CD14-positive monocyte (primary cell): ENCODE measurements at regions not wholly inside any gene's neighbourhood (a gene's known extent, or its start where the extent isn't known, plus 50 kb on each side); places are given as distances from the start of the nearest gene placed in this dataset.

Experiments used
- DNase-seq, 3 donors: peaks; one replicate each; pipeline ENCODE4 v3.0.0-alpha.2; 2011 to 2022
- H2AFZ ChIP-seq: 2 replicates; pipeline ENCODE4 v1.6.0; 2012; ENCODE audit warnings: mild to moderate bottlenecking, low read depth, low read length, inconsistent platforms; ENCODE audit not compliant: insufficient read depth, poor library complexity, severe bottlenecking
- H3K27ac ChIP-seq, 2 donors: 1 replicate in 1 of 2; 2 replicates in 1 of 2; pipeline ENCODE4 v1.5.1; 2012 to 2013; ENCODE audit warnings: low read length in 2 of 2, control low read depth in 1 of 2, inconsistent platforms in 1 of 2, low read depth in 1 of 2, mild to moderate bottlenecking in 1 of 2
- H3K27me3 ChIP-seq, 2 donors: one replicate each; pipeline versions ENCODE4 v1.6.0 to v1.6.1; 2011 to 2013; ENCODE audit warnings: low read length in 2 of 2; ENCODE audit not compliant: control insufficient read depth in 2 of 2, insufficient read depth in 2 of 2
- H3K36me3 ChIP-seq, 2 donors: replicated peaks in 1 of 2; 1 replicate in 1 of 2; 2 replicates in 1 of 2; pipeline versions ENCODE4 v1.5.1 to v1.6.1; 2012 to 2013; ENCODE audit warnings: low read length in 2 of 2, control low read depth in 1 of 2, inconsistent platforms in 1 of 2, mild to moderate bottlenecking in 1 of 2; ENCODE audit not compliant: insufficient read depth in 2 of 2, control insufficient read depth in 1 of 2
- H3K4me1 ChIP-seq, 2 donors: 1 replicate in 1 of 2; 2 replicates in 1 of 2; pipeline versions ENCODE4 v1.5.1 to v1.6.1; 2012 to 2013; ENCODE audit warnings: low read length in 2 of 2, control low read depth in 1 of 2, inconsistent platforms in 1 of 2, mild to moderate bottlenecking in 1 of 2, moderate library complexity in 1 of 2; ENCODE audit not compliant: insufficient read depth in 2 of 2, control insufficient read depth in 1 of 2
- H3K4me2 ChIP-seq: replicated peaks from 2 replicates; pipeline ENCODE3; 2012; ENCODE audit warnings: low read length, moderate library complexity, mild to moderate bottlenecking; ENCODE audit not compliant: poor library complexity, severe bottlenecking; ENCODE audit errors: extremely low read depth
- H3K4me3 ChIP-seq, 3 experiments: fragments of 200-600 bp in 1 of 3; sonication (generic) in 1 of 3; replicated peaks in 1 of 3; 1 replicate in 2 of 3; 2 replicates in 1 of 3; pipeline ENCODE4 v1.5.1; 2011 to 2013; ENCODE audit warnings: low read length in 3 of 3, mild to moderate bottlenecking in 3 of 3, control low read depth in 2 of 3, low read depth in 2 of 3, inconsistent platforms in 1 of 3, moderate library complexity in 1 of 3
- H3K79me2 ChIP-seq: 2 replicates; pipeline ENCODE4 v1.6.0; 2012; ENCODE audit warnings: mild to moderate bottlenecking, control low read depth, inconsistent platforms, low read length, moderate library complexity; ENCODE audit not compliant: insufficient read depth
- H3K9ac ChIP-seq: 2 replicates; pipeline ENCODE4 v1.6.0; 2017; ENCODE audit warnings: low read length, mild to moderate bottlenecking; ENCODE audit not compliant: insufficient read depth, poor library complexity, severe bottlenecking
- H3K9me3 ChIP-seq, 2 donors: replicated peaks in 1 of 2; 1 replicate in 1 of 2; 2 replicates in 1 of 2; pipeline versions ENCODE4 v1.5.1 to v1.6.1; 2012 to 2013; ENCODE audit warnings: low read length in 2 of 2, control low read depth in 1 of 2; ENCODE audit not compliant: control insufficient read depth in 1 of 2, insufficient read depth in 1 of 2
- H4K20me1 ChIP-seq: 2 replicates; pipeline ENCODE4 v1.6.0; 2012; ENCODE audit warnings: mild to moderate bottlenecking, low read length, control low read depth, moderate library complexity; ENCODE audit not compliant: insufficient read depth
- H3K27ac Mint-ChIP-seq, 7 donors: one replicate each; pipeline ENCODE4 v1.8.0; 2020; ENCODE audit warnings: mild to moderate bottlenecking in 7 of 7, mixed read lengths in 7 of 7, moderate library complexity in 6 of 7, inconsistent platforms in 2 of 7
- H3K27me3 Mint-ChIP-seq, 3 donors: one replicate each; pipeline ENCODE4 v1.8.0; 2021 to 2022; ENCODE audit warnings: low read depth in 3 of 3, mild to moderate bottlenecking in 3 of 3, mixed read lengths in 3 of 3, moderate library complexity in 3 of 3, inconsistent platforms in 1 of 3
- H3K36me3 Mint-ChIP-seq, 2 donors: one replicate each; pipeline ENCODE4 v1.8.0; 2020; ENCODE audit warnings: mixed read lengths in 2 of 2, inconsistent platforms in 1 of 2, mild to moderate bottlenecking in 1 of 2
- H3K4me1 Mint-ChIP-seq: one replicate; pipeline ENCODE4 v1.8.0; 2020; ENCODE audit warnings: mild to moderate bottlenecking, mixed read lengths
- H3K4me3 Mint-ChIP-seq, 2 donors: one replicate each; pipeline ENCODE4 v1.8.0; 2020; ENCODE audit warnings: mild to moderate bottlenecking in 2 of 2, mixed read lengths in 2 of 2, moderate library complexity in 1 of 2
- H3K9me3 Mint-ChIP-seq, 7 donors: one replicate each; pipeline ENCODE4 v1.8.0; 2020 to 2022; ENCODE audit warnings: mixed read lengths in 7 of 7, mild to moderate bottlenecking in 6 of 7, moderate library complexity in 6 of 7, inconsistent platforms in 2 of 7
- whole genome bisulfite sequencing: methylation state at CpG from one replicate; pipeline ENCODE4 v1.1.5; 2013; ENCODE audit warnings: missing lambda C conversion rate; ENCODE audit not compliant: insufficient coverage; 5-methylcytosine and 5-hydroxymethylcytosine counted together
- intact Hi-C, 2 donors: fragments of 100-400 bp; cut with micrococcal nuclease; formaldehyde crosslinking; loops; one replicate each; pipeline versions ENCODE4 v1.15.0 to v1.15.1; 2023
- TF ChIP-seq, protein P1 (sequence below): fragments of 200-600 bp; IDR thresholded peaks from one replicate; pipeline ENCODE4 v1.8.0; 2022; ENCODE audit warnings: antibody characterized with exemption, mild to moderate bottlenecking

GRCh38 chr14:86826661-86827060, 1166.3 kb downstream of the GALC start:
- Mint-ChIP-seq H3K27ac (no peak overlapping the region), H3K4me3 (no peak overlapping the region), H3K4me1 (peaks cover 9% of the 10 kb centered on the region), H3K27me3 (peaks cover 0 to 2% (median 0%) of the 10 kb centered on the region in 3 donors), H3K9me3 (peaks cover 0 to 10% (median 3%) of the 10 kb centered on the region in 7 donors), H3K36me3 (no peaks in the 10 kb centered on the region)
- Histone ChIP-seq H3K27me3 (no peaks in the 10 kb centered on the region), H3K27ac (no peak overlapping the region), H3K9ac (no peak overlapping the region), H3K9me3 (peaks cover 0 to under 1% of the 10 kb centered on the region in 2 donors), H4K20me1 (no peaks in the 10 kb centered on the region), H3K79me2 (no peaks in the 10 kb centered on the region), H3K4me2 (no peak overlapping the region), H3K36me3 (no peaks in the 10 kb centered on the region), H3K4me3 (no peak overlapping the region), H3K4me1 (no peaks in the 10 kb centered on the region), H2AFZ (no peak overlapping the region)
- DNase-seq, result no peak
- whole genome bisulfite sequencing, result no CpG with 5 or more reads among the region's 1 CpG
- intact Hi-C loops, result no loop called here
- TF ChIP-seq, protein P1, sequence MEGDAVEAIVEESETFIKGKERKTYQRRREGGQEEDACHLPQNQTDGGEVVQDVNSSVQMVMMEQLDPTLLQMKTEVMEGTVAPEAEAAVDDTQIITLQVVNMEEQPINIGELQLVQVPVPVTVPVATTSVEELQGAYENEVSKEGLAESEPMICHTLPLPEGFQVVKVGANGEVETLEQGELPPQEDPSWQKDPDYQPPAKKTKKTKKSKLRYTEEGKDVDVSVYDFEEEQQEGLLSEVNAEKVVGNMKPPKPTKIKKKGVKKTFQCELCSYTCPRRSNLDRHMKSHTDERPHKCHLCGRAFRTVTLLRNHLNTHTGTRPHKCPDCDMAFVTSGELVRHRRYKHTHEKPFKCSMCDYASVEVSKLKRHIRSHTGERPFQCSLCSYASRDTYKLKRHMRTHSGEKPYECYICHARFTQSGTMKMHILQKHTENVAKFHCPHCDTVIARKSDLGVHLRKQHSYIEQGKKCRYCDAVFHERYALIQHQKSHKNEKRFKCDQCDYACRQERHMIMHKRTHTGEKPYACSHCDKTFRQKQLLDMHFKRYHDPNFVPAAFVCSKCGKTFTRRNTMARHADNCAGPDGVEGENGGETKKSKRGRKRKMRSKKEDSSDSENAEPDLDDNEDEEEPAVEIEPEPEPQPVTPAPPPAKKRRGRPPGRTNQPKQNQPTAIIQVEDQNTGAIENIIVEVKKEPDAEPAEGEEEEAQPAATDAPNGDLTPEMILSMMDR, result no peak

GRCh38 chr14:86824167-86824566, 1168.8 kb downstream of the GALC start:
- no peak for DNase-seq
- intact Hi-C loops, result no loop called here
- H3K9me3 ChIP-seq, result no peaks in the 10 kb centered on the region
- TF ChIP-seq, protein P1, result no peak
- H3K27ac ChIP-seq, result no peak overlapping the region
- Mint-ChIP-seq H3K27me3 (peaks cover 0 to 3% (median 0%) of the 10 kb centered on the region in 3 donors), H3K36me3 (no peaks in the 10 kb centered on the region), H3K4me3 (no peak overlapping the region), H3K27ac (no peak overlapping the region), H3K4me1 (peaks cover 9% of the 10 kb centered on the region), H3K9me3 (peaks cover 0 to 7% (median 0%) of the 10 kb centered on the region in 7 donors)
- H3K4me2 ChIP-seq, result no peak overlapping the region
- H3K27me3 ChIP-seq, result no peaks in the 10 kb centered on the region
- no peak overlapping the region for H3K9ac ChIP-seq
- no CpG with 5 or more reads among the region's 2 CpGs for WGBS
- no peaks in the 10 kb centered on the region for H3K4me1 ChIP-seq
- H3K4me3 ChIP-seq, result no peak overlapping the region
- H3K36me3 ChIP-seq, result no peaks in the 10 kb centered on the region
- no peaks in the 10 kb centered on the region for H4K20me1 ChIP-seq
- H3K79me2 ChIP-seq, result no peaks in the 10 kb centered on the region
- no peak overlapping the region for H2AFZ ChIP-seq
